ENCODE measurements at regions not wholly inside any gene's neighbourhood (a gene's known extent, or its start where the extent isn't known, plus 50 kb on each side); places are given as distances from the start of the nearest gene placed in this dataset.
"Not testable (repeated sequence)": the region's sequence is repeated elsewhere in the genome, so short reads cannot be mapped to it uniquely, and the experiment has no call there.

- no peak for TF ChIP-seq POLR2A (IDR thresholded peaks at IDR 0.05; ENCODE audit: low read depth, low read length)
- no peak for TF ChIP-seq TAF1 (IDR thresholded peaks at IDR 0.05; ENCODE audit: borderline replicate concordance, low read depth, low read length)
- TF ChIP-seq POLR2AphosphoS5 (IDR thresholded peaks at IDR 0.05; ENCODE audit: low read depth, low read length), result no peak
- no peak for FAIRE-seq
- DNase-seq (ENCODE audit: insufficient read length), result no peak
Measured at GRCh38 chr13:70284371-70284770, 176.1 kb upstream of the KLHL1 start.

- FAIRE-seq, result no peak
- DNase-seq (ENCODE audit: insufficient read length), result no peak
- TF ChIP-seq POLR2AphosphoS5 (IDR thresholded peaks at IDR 0.05; ENCODE audit: low read depth, low read length), result no peak
- no peak for TF ChIP-seq POLR2A (IDR thresholded peaks at IDR 0.05; ENCODE audit: low read depth, low read length)
- no peak for TF ChIP-seq TAF1 (IDR thresholded peaks at IDR 0.05; ENCODE audit: borderline replicate concordance, low read depth, low read length)
Measured at GRCh38 chr13:70275841-70276240, 167.6 kb upstream of the KLHL1 start.

DNA sequence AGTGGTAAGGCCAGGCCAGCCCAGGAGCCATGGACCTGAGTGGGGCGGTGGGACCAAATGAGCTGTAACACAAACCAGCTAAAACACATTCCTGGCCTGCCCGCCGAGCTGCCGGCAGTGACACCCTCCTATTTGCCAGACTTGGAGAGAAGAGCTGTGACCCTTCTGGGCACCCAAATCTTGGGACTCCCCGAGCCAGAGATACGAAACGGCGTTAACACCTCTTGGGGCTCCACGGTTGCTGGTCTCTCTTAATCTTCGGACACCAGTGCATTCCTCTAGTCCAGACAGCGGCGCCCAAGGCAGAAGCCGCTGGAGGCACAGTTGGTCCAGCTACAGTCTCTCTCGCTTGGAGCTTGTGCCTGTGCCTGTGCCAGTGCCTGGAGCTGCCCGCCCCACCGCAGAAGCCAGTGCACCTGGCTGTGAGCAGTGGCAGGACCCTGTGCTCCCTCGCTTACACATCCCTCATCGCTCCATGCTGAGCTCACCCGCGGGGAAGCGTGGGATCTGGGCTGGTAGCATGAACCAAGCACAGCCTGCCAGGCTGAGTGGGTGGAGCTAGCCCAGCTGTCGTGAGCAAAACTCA is 147.2 kb upstream of the KLHL1 start:
- TF ChIP-seq POLR2AphosphoS5 (IDR thresholded peaks at IDR 0.05; ENCODE audit: low read depth, low read length) (no peak), POLR2A (IDR thresholded peaks at IDR 0.05; ENCODE audit: low read depth, low read length) (no peak), TAF1 (IDR thresholded peaks at IDR 0.05; ENCODE audit: borderline replicate concordance, low read depth, low read length) (no peak)
- no peak for FAIRE-seq
- no peak for DNase-seq (ENCODE audit: insufficient read length)

DNA sequence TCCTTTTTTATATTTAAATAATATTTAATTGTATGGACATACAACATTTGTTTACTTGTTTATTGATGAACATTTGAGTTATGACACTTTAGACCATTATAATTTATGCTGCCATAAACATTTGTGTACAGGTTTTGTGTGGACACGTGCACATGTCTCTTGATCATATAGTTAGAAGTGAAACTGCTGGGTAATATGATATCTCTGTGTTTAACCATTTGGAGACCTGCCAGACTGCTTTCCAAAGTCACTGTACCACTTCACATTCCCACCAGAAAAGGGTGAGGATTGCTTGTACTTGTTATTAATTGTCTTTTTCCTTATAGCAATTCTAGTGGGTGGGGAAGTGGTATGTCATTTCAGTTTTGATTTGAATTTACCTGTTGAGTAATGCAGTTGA is 145.6 kb upstream of the KLHL1 start:
- no peak for TF ChIP-seq POLR2AphosphoS5 (IDR thresholded peaks at IDR 0.05; ENCODE audit: low read depth, low read length)
- no peak for TF ChIP-seq POLR2A (IDR thresholded peaks at IDR 0.05; ENCODE audit: low read depth, low read length)
- no peak for TF ChIP-seq TAF1 (IDR thresholded peaks at IDR 0.05; ENCODE audit: borderline replicate concordance, low read depth, low read length)
- FAIRE-seq, result no peak

DNA sequence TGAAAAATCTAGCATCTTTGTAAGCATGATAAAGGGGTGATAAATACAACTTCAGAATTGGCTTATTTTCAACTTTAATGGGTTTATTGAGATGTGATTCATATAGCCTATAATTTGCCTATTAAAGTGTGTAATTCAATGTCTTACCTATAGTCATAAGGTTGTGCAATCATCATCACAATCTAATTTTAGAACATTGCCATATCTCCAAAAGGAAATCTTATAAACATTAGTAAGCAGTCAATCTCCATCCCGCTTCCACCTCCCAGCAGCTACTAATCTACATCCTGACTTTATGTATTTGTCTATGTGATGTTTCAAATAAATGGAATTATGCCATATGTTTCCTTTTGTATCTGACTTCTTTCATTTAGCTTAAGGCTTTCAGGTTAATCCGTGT is 145.2 kb upstream of the KLHL1 start:
- TF ChIP-seq TAF1 (IDR thresholded peaks at IDR 0.05; ENCODE audit: borderline replicate concordance, low read depth, low read length) (no peak), POLR2AphosphoS5 (IDR thresholded peaks at IDR 0.05; ENCODE audit: low read depth, low read length) (no peak), POLR2A (IDR thresholded peaks at IDR 0.05; ENCODE audit: low read depth, low read length) (no peak)

More for the DNA sequence above, 145.6 kb upstream of the KLHL1 start:
- DNase-seq (ENCODE audit: insufficient read length), result no peak

DNA sequence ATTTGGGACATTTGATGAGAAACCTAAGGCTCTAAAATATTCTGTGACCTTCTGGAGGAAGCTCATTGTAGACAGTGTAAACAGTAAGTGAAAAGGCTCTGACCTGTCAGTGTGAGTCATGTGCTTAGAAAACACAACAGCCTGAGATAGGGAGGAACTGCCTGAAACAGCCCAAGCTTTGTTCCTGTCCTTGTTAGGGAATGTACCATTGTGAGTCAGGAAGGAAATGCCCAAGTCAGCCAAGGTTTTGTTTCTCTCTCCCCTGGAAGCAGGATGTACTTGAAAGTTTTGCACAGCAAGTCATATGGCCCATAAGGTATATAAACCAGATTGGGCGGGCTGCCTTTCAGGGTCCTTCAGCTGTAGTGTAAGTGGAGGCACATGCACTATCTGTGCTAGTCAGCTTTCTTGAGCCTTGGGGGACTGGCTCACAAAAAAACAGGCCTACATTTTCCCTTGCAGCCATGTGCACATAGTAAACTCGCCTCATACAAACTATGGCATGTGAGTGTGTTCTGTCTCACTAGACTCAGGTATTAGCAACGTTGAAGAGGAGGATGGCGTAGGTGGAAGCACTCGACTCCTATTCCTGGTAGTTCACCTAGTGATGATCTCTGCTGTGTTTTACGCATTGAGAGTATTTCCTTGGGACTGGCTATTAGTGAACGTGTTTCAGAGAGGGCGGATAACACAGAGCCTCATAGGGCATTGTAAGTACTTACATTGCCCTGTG is 141.2 kb upstream of the KLHL1 start:
- no peak for DNase-seq (ENCODE audit: insufficient read length)
- no peak for TF ChIP-seq TAF1 (IDR thresholded peaks at IDR 0.05; ENCODE audit: borderline replicate concordance, low read depth, low read length)
- no peak for TF ChIP-seq POLR2A (IDR thresholded peaks at IDR 0.05; ENCODE audit: low read depth, low read length)
- no peak for TF ChIP-seq POLR2AphosphoS5 (IDR thresholded peaks at IDR 0.05; ENCODE audit: low read depth, low read length)
- FAIRE-seq, result no peak

More for the DNA sequence above, 145.2 kb upstream of the KLHL1 start:
- DNase-seq (ENCODE audit: insufficient read length), result no peak
- FAIRE-seq, result no peak

DNA sequence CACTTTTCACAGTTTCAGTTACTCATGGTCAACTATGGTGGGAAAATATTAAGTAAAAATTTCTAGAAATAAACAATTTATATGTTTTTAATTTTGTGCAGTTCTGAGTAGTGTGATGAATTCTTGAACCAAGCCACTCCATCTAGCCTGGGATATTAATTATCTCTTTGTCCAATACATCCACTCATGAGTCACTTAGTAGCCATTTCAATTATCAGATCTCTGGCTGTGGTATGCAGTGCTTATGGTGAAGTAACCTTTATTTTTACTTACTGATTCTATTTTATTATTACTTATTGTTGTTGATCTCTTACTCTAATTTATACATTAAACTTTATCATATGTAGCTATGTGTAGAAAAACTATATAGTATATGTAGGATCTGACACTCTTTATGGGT is 128.9 kb upstream of the KLHL1 start:
- FAIRE-seq (no peak), DNase-seq (ENCODE audit: insufficient read length) (no peak)
- no peak for TF ChIP-seq POLR2AphosphoS5 (IDR thresholded peaks at IDR 0.05; ENCODE audit: low read depth, low read length)
- TF ChIP-seq TAF1 (IDR thresholded peaks at IDR 0.05; ENCODE audit: borderline replicate concordance, low read depth, low read length), result no peak
- TF ChIP-seq POLR2A (IDR thresholded peaks at IDR 0.05; ENCODE audit: low read depth, low read length), result no peak

DNA sequence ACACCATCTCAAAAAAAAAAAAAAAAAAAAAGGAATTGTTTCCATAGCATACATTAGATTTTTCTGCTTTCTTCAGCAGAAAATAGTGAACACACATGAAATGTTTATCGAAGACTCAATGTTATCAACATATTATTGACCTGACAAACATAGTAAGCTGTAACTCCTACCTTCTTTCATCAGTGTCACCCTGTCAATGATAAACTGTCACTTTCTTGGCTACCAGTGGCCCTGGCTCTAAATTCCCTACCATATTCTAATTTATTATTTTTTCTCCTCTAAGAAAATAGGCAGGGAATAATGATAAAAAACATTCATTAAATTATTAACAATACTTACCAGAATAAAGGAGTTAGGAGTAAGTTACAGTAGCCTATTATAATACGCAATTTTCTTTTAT is 127.3 kb upstream of the KLHL1 start:
- TF ChIP-seq POLR2A (IDR thresholded peaks at IDR 0.05; ENCODE audit: low read depth, low read length), result no peak
- TF ChIP-seq TAF1 (IDR thresholded peaks at IDR 0.05; ENCODE audit: borderline replicate concordance, low read depth, low read length), result no peak
- no peak for TF ChIP-seq POLR2AphosphoS5 (IDR thresholded peaks at IDR 0.05; ENCODE audit: low read depth, low read length)
- no peak for DNase-seq (ENCODE audit: insufficient read length)
- FAIRE-seq, result no peak

DNA sequence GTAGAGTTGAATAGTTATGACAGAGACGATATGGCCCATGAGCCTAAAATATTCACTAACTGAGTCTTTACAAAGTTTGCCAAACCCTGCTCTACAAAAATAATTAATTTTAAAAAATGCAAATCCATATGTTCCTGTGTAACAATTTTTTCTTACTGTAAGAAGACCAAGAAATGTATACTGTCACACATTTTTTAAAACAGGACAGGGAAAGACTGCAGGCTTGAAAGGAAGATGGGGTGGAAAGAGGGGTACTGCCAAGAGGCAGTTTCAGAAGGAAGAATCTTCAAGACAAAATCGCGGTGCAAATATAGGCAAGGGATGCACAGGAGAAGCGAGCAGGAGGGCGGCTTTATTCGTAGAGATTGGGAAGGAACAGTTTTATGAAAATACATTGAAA is 115.7 kb upstream of the KLHL1 start:
- DNase-seq (ENCODE audit: insufficient read length) (no peak), FAIRE-seq (no peak)
- TF ChIP-seq POLR2AphosphoS5 (IDR thresholded peaks at IDR 0.05; ENCODE audit: low read depth, low read length) (no peak), POLR2A (IDR thresholded peaks at IDR 0.05; ENCODE audit: low read depth, low read length) (no peak), TAF1 (IDR thresholded peaks at IDR 0.05; ENCODE audit: borderline replicate concordance, low read depth, low read length) (no peak)

DNA sequence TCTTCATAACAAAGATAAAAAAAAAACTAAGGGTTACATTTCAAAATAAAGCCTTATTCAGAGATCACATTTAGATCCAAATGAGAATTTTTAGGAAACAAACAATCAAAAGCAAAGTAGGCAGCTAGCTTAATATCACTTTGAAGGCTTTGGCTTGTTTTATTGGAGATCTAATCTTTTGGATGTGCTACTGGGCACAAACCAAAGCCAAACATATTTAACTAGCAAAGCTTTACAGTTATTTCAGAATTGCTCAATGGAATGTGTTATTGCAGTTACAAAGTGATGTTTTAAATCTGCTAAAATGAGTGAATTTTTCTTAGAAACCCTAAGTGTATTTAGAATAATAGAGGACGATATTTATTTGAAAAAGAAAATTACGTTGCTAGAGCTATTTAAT is 114.7 kb upstream of the KLHL1 start:
- FAIRE-seq (no peak), DNase-seq (ENCODE audit: insufficient read length) (no peak)
- TF ChIP-seq TAF1 (IDR thresholded peaks at IDR 0.05; ENCODE audit: borderline replicate concordance, low read depth, low read length), result no peak
- no peak for TF ChIP-seq POLR2A (IDR thresholded peaks at IDR 0.05; ENCODE audit: low read depth, low read length)
- TF ChIP-seq POLR2AphosphoS5 (IDR thresholded peaks at IDR 0.05; ENCODE audit: low read depth, low read length), result no peak

- no peak for DNase-seq (ENCODE audit: insufficient read length)
- FAIRE-seq, result no peak
- TF ChIP-seq TAF1 (IDR thresholded peaks at IDR 0.05; ENCODE audit: borderline replicate concordance, low read depth, low read length) (no peak), POLR2AphosphoS5 (IDR thresholded peaks at IDR 0.05; ENCODE audit: low read depth, low read length) (no peak), POLR2A (IDR thresholded peaks at IDR 0.05; ENCODE audit: low read depth, low read length) (no peak)
Measured at GRCh38 chr13:70218618-70219017, 110.4 kb upstream of the KLHL1 start.

GRCh38 chr13:70208968-70209367 is 100.7 kb upstream of the KLHL1 start:
- not testable (repeated sequence) for FAIRE-seq; DNase-seq (ENCODE audit: insufficient read length)
